Activated CD8-positive, alpha-beta T cell treated with anti-CD3 and anti-CD28 coated beads, Interleukin-2, amount 10 ng/mL, durations not matched to agents 7 days and 5 days (primary cell): ENCODE measurements at regions not wholly inside any gene's neighbourhood (a gene's known extent, or its start where the extent isn't known, plus 50 kb on each side); places are given as distances from the start of the nearest gene placed in this dataset.

Experiments
- ATAC-seq: fragments of 150-1000 bp; cut with Tn5 transposase; one replicate; pipeline ENCODE4 v1.10.0; 2021; ENCODE audit warnings: moderate library complexity
- CTCF ChIA-PET: fragments of 350-600 bp; sonication (Branson Sonifier 250); formaldehyde crosslinking; loops from one replicate; lab custom pipeline; 2021; ENCODE audit warnings: antibody characterized with exemption; lab: Charles Lee
- POLR2A ChIA-PET: fragments of 350-600 bp; sonication (Branson Sonifier 250); formaldehyde crosslinking; loops from one replicate; lab custom pipeline; 2021; ENCODE audit warnings: antibody characterized with exemption; lab: Charles Lee
- DNase-seq: peaks from one replicate; pipeline ENCODE4 v3.0.0-alpha.2; 2020
- H3K27ac Mint-ChIP-seq: one replicate; pipeline ENCODE4 v1.8.0; 2021; ENCODE audit warnings: mild to moderate bottlenecking, mixed read lengths
- H3K27me3 Mint-ChIP-seq: one replicate; pipeline ENCODE4 v1.8.0; 2021; ENCODE audit warnings: low read depth, mixed read lengths
- H3K36me3 Mint-ChIP-seq: one replicate; pipeline ENCODE4 v1.8.0; 2021; ENCODE audit warnings: low read depth, mixed read lengths
- H3K4me1 Mint-ChIP-seq: one replicate; pipeline ENCODE4 v1.8.0; 2021; ENCODE audit warnings: low read depth, mixed read lengths
- H3K4me3 Mint-ChIP-seq: one replicate; pipeline ENCODE4 v1.8.0; 2021; ENCODE audit warnings: mild to moderate bottlenecking, mixed read lengths
- H3K9me3 Mint-ChIP-seq: one replicate; pipeline ENCODE4 v1.8.0; 2022; ENCODE audit warnings: mixed read lengths; ENCODE audit not compliant: insufficient read depth

DNA sequence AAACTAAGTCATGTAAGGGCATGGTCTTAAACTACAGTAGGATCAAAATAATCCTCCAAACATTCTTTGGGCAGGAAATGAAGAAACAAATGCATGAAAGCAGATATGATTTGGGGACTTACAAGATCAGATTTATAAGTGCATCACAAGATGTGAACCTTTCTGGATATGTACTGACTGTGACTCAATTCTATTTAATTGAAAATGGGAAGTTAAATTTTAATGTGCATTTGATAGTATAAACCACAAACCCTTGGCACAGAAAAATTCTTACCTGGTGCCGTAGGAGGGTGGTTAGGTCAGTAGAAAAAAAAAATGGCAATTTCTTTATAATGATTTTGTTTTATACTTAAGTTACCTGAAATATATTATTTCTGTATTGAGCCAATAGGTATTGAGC, 262.5 kb upstream of the TGFBR2 start:
- POLR2A ChIA-PET, result no interaction called here
- H3K4me1 Mint-ChIP-seq, result peaks cover 49% of the 10 kb centered on the region
- no peak overlapping the region for H3K27ac Mint-ChIP-seq
- no peak overlapping the region for H3K4me3 Mint-ChIP-seq
- H3K9me3 Mint-ChIP-seq, result peaks cover 14% of the 10 kb centered on the region
- peaks cover 20% of the 10 kb centered on the region for H3K36me3 Mint-ChIP-seq
- ATAC-seq, result no peak
- CTCF ChIA-PET, result interaction anchor here (1.1 kb wide), 1 partner anchor 400 kb away, joined by 3 read pairs; no protein-coding TSS in a partner anchor
- no peaks in the 10 kb centered on the region for H3K27me3 Mint-ChIP-seq
- no peak for DNase-seq

DNA sequence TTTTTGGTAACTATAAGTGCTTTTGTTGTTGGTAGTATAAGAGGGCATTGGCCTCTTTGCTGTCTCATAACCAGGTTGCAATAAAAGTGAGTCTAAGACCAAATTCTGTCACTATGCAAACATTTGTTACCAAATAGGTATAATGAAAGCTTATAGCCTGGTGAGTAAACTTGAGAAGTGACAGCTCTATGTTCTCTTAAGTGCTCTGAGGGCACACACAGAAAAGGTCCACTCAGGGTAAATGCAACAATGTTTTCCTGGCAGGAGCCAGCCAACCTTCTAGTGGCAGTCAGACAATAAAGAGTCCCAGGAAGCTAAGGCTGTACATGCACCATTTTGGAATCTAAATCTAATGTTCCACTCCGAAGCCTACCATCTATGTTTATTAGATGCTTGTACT, 262.1 kb upstream of the TGFBR2 start:
- peaks cover 20% of the 10 kb centered on the region for H3K36me3 Mint-ChIP-seq
- ChIA-PET CTCF (interaction anchor here (1.1 kb wide), 1 partner anchor 24 kb away, joined by 3 read pairs; no protein-coding TSS in a partner anchor), POLR2A (no interaction called here)

DNA sequence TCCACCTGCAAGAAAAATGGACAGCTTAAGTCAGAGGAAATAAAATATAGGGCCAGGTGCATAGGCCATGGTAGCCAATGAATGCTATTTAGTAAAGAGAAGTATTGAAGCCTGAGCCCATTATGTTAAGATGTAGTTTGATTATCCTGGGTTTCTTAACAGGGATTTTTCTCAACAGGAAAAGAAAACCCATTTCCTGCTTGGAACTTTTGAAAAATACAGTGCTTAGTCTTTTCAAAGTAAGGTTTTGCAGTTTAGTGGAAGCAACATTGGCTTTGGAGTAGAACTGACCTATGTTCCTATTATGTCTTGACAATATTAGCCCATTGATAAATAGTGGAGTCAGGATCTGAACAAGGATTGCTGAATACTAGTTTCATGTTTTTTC, 259.5 kb upstream of the TGFBR2 start:
- H3K27ac Mint-ChIP-seq, result no peak overlapping the region
- POLR2A ChIA-PET, result no interaction called here
- DNase-seq (no peak), ATAC-seq (no peak)
- peaks cover 2% of the 10 kb centered on the region for H3K27me3 Mint-ChIP-seq
- H3K4me1 Mint-ChIP-seq, result peaks cover 73% of the 10 kb centered on the region
- CTCF ChIA-PET, result interaction anchor here (1.1 to 5.0 kb wide), 3 partner anchors 27 to 282 kb away, joined by 3 to 31 read pairs (median 8); no protein-coding TSS in a partner anchor
- peaks cover 9% of the 10 kb centered on the region for H3K9me3 Mint-ChIP-seq
- peaks cover 23% of the 10 kb centered on the region for H3K36me3 Mint-ChIP-seq
- H3K4me3 Mint-ChIP-seq, result no peak overlapping the region

More for the DNA sequence above, 262.1 kb upstream of the TGFBR2 start:
- Mint-ChIP-seq H3K9me3 (peaks cover 14% of the 10 kb centered on the region), H3K4me1 (peaks cover 53% of the 10 kb centered on the region), H3K27me3 (no peaks in the 10 kb centered on the region), H3K4me3 (no peak overlapping the region), H3K27ac (no peak overlapping the region)
- DNase-seq, result no peak
- no peak for ATAC-seq

DNA sequence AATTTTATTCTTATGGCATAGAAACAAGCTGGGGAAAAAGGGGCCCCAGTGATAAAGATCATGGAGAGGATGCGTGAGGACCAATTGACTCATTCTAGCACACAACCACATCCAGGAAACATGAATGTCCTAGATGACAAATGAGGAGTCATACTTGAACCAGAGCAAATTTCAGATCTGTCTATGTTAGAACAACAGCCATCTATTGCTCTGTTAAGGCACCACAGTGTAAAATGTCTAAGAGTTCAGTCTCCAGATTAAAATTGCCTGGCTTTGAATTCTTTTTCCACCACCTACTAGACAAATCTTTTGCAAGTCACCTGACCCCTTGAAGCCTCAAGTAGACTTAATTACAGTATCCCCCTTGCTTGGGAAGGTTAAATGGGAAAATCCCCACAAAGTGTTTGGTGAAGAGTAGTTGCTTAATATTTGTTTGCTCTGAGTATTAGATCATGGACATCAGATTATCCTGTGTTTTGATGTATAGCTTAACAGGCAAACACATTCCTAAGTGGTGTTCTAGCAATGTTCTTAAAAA, 258.7 kb upstream of the TGFBR2 start:
- POLR2A ChIA-PET, result interaction anchor here (0.9 kb wide), 1 partner anchor 257 kb away, joined by 3 read pairs; no protein-coding TSS in a partner anchor
- Mint-ChIP-seq H3K27me3 (peaks cover 4% of the 10 kb centered on the region), H3K9me3 (peaks cover 7% of the 10 kb centered on the region), H3K4me1 (peaks cover 75% of the 10 kb centered on the region), H3K27ac (peak overlapping the region; percentile 81), H3K36me3 (peaks cover 28% of the 10 kb centered on the region), H3K4me3 (peak overlapping the region; percentile 39)
- CTCF ChIA-PET, result interaction anchor here (0.8 to 5.0 kb wide), 7 partner anchors 28 to 346 kb away, joined by 3 to 31 read pairs (median 3); no protein-coding TSS in a partner anchor
- ATAC-seq (peak; percentile 99), DNase-seq (peak; percentile 69)

DNA sequence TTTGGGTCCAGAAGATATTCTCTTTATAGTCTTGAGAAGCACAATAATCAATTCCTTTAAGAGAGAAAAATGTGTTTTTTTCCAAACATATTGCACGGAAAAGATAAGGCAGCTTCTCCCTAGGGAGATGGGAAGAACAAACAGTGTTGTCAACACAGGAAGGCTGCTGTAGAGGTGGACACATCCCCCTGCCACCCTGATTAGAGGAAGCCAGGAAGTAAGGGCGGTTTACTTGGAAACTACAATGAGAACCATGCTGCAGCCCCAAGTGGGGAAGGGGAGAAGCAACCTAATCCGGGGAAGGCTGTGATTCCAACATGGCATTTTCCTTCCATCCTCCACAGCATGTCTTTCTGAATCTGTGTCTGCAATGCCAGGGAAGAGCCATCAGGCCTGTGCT, 256.9 kb upstream of the TGFBR2 start:
- no peak for DNase-seq
- H3K4me3 Mint-ChIP-seq, result no peak overlapping the region
- peaks cover 4% of the 10 kb centered on the region for H3K27me3 Mint-ChIP-seq
- POLR2A ChIA-PET, result interaction anchor here (0.9 kb wide), 1 partner anchor 257 kb away, joined by 3 read pairs; the partner anchor contains the start of gene TGFBR2
- peaks cover 86% of the 10 kb centered on the region for H3K4me1 Mint-ChIP-seq
- H3K9me3 Mint-ChIP-seq, result peaks cover 5% of the 10 kb centered on the region
- ATAC-seq, result no peak
- peaks cover 28% of the 10 kb centered on the region for H3K36me3 Mint-ChIP-seq
- CTCF ChIA-PET, result interaction anchor here (0.9 to 5.0 kb wide), 2 partner anchors 30 to 271 kb away, joined by 3 to 31 read pairs; no protein-coding TSS in a partner anchor
- no peak overlapping the region for H3K27ac Mint-ChIP-seq

DNA sequence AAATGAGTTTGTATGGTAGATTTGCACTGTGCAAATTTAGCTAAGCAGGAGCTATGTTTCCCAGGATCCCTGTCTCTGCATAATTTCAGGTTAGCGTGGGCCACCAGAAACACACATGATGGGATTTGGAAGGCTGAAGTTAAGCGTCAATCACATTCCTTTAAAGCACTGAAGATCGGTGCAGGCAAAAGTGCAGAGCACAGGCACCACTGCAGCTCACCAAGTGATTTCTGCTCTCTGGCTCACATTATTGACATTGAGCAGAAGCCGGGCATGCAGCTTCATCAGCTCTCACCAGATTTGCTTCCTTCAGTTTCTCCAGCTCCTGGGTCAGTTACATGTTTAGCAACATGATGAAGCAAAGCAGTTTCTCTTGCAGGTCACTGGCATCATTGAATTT, 256.4 kb upstream of the TGFBR2 start:
- no peak overlapping the region for H3K4me3 Mint-ChIP-seq
- DNase-seq (no peak), ATAC-seq (no peak)
- peaks cover 92% of the 10 kb centered on the region for H3K4me1 Mint-ChIP-seq
- ChIA-PET POLR2A (no interaction called here), CTCF (interaction anchor here (5.0 kb wide), 1 partner anchor 30 kb away, joined by 31 read pairs; no protein-coding TSS in a partner anchor)
- H3K27ac Mint-ChIP-seq, result no peak overlapping the region
- peaks cover 5% of the 10 kb centered on the region for H3K9me3 Mint-ChIP-seq
- H3K27me3 Mint-ChIP-seq, result peaks cover 4% of the 10 kb centered on the region
- H3K36me3 Mint-ChIP-seq, result peaks cover 28% of the 10 kb centered on the region

DNA sequence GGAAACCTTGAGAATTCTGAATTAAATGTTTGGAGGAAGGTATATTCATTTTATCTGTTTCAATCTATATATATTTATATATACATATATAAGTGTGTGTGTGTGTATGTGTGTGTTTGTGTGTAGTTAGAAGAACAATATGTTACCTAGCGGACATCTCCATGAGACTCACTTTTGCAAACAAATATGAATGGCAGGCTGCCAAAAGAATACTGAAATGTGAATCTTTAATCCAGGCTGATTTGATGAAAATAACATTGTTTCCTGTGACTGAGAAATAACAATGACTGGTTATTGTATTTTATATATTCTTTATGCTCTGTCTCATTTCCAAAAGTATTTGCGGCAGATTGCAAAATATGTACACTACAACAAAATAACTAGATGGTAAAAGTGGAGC, 255.5 kb upstream of the TGFBR2 start:
- POLR2A ChIA-PET, result no interaction called here
- peaks cover 22% of the 10 kb centered on the region for H3K36me3 Mint-ChIP-seq
- no peaks in the 10 kb centered on the region for H3K9me3 Mint-ChIP-seq
- ATAC-seq (no peak), DNase-seq (no peak)
- no peak overlapping the region for H3K4me3 Mint-ChIP-seq
- peaks cover 4% of the 10 kb centered on the region for H3K27me3 Mint-ChIP-seq
- H3K4me1 Mint-ChIP-seq, result peaks cover 93% of the 10 kb centered on the region
- no peak overlapping the region for H3K27ac Mint-ChIP-seq
- CTCF ChIA-PET, result no interaction called here

DNA sequence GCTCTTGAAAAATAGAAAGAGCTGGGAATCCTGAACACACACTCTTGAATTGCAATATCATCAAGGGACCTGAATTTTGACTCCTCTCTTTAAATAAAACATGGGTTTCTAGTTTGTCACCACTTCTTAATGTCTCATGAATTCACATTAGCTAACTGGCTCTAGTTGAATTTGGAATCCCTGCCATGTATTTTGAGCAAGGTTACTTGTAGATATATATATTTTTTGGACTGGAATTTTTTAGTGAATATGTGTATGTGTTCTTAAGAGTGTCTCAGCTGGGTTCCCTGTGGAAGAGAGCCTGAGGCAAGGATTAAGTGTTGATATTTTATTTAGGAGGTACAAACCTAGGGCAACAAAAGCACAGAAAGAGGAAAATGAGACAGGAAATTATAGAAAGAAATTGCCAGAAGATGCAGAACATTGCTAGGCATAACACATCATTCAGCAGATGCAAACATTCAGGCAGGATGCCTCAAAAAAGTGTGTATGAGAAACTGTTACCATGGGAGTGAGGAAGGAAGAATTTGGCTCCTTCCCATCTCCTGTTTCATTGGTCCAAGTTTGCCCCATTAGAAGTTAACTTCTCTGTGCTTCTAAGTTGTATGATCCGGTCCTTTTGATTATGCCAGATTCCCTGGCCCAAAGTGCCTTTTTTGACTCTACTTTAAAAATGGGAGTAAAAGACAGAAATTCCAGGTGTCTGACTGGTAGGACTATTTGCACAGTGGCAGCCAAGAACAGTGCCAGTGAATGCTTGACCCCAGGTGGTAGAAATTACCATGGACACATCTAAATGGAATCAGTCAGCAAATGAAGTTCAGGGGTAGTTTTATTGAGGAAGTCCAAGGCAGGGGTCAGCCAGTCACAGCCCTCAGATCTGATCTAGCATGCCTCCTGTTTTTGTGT, 253.7 kb upstream of the TGFBR2 start:
- POLR2A ChIA-PET, result interaction anchor here (2.0 kb wide), 1 partner anchor 306 kb away, joined by 5 read pairs; no protein-coding TSS in a partner anchor
- Mint-ChIP-seq H3K27ac (no peak overlapping the region), H3K4me3 (no peak overlapping the region)

DNA sequence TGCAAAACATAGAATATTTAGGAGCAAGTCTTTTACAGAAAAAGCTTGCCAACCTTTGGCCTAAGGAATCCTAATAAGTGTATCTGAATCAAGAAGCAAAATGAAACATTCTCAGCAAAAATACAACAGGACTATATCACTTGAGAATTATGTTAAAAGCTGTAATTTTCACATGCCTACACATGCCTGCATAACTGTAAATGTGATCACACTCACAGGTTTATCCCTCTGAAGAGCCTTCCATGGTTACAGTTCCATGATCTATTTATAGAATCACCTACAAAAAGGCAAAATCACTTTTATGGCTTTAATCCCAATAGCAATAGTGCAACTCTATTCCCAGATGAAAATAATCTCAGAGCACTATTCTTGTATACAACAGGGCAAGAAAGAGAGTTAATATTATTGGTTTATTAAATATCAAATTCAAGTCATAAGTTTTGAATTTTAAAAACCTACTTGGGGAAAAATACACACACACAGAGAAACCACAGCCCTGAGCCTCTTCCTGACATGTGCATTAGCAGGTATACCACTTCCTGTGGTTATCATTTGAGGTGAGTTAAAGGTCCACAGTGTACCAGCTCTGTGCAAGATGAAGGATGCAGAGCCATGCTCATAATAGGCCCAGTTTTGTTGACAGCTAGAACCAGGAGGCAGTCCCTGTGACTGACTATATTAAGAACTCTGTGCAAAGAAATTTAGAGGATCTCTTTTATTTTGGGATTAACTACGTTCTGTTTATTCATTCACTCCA, 252.5 kb upstream of the TGFBR2 start:
- peaks cover 4% of the 10 kb centered on the region for H3K27me3 Mint-ChIP-seq
- ChIA-PET CTCF (interaction anchor here (1.5 kb wide), 2 partner anchors 12 to 155 kb away, joined by 3 to 7 read pairs; no protein-coding TSS in a partner anchor), POLR2A (interaction anchor here (2.0 kb wide), 1 partner anchor 304 kb away, joined by 5 read pairs; no protein-coding TSS in a partner anchor)
- DNase-seq (peak; percentile 85), ATAC-seq (peak; percentile 98)
- H3K36me3 Mint-ChIP-seq, result peaks cover 13% of the 10 kb centered on the region
- no peaks in the 10 kb centered on the region for H3K9me3 Mint-ChIP-seq
- H3K4me1 Mint-ChIP-seq, result peaks cover 66% of the 10 kb centered on the region
- peak overlapping the region; percentile 73 for H3K27ac Mint-ChIP-seq
- peak overlapping the region; percentile 52 for H3K4me3 Mint-ChIP-seq

More for the DNA sequence above, 253.7 kb upstream of the TGFBR2 start:
- CTCF ChIA-PET, result interaction anchor here (1.0 to 1.5 kb wide), 2 partner anchors 83 to 154 kb away, joined by 3 to 7 read pairs; no protein-coding TSS in a partner anchor
- Mint-ChIP-seq H3K36me3 (peaks cover 15% of the 10 kb centered on the region), H3K9me3 (no peaks in the 10 kb centered on the region), H3K4me1 (peaks cover 78% of the 10 kb centered on the region), H3K27me3 (peaks cover 4% of the 10 kb centered on the region)
- ATAC-seq, result no peak
- no peak for DNase-seq

DNA sequence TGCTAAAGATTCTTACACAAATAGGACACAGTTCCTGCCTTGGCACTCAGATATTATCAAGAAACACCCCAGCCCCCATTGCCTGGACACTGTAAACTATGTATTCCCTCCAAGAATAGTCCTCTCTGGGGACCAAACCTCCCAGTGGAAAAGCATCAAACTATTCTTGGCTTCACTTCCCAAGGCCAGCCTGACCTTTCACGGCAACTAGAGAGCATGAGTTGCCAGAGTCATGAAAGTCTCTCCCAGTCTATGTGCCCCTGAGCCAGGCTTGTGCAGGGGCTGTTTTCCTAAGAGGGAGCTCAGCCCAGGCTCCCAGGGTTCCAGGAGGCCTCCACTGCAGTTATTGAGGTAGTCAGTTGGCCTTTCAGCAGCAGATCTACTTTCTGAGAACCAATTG, 251.9 kb upstream of the TGFBR2 start:
- DNase-seq, result no peak
- ChIA-PET CTCF (interaction anchor here (0.7 to 1.8 kb wide), 6 partner anchors 9 to 397 kb away, joined by 3 to 7 read pairs (median 4); no protein-coding TSS in a partner anchor), POLR2A (interaction anchor here (1.7 to 2.0 kb wide), 2 partner anchors 252 to 304 kb away, joined by 5 read pairs; partner anchors contain the start of gene TGFBR2)
- Mint-ChIP-seq H3K9me3 (no peaks in the 10 kb centered on the region), H3K27me3 (peaks cover 4% of the 10 kb centered on the region), H3K36me3 (peaks cover 13% of the 10 kb centered on the region), H3K4me3 (peak overlapping the region; percentile 52), H3K27ac (no peak overlapping the region), H3K4me1 (peaks cover 60% of the 10 kb centered on the region)
- ATAC-seq, result no peak

DNA sequence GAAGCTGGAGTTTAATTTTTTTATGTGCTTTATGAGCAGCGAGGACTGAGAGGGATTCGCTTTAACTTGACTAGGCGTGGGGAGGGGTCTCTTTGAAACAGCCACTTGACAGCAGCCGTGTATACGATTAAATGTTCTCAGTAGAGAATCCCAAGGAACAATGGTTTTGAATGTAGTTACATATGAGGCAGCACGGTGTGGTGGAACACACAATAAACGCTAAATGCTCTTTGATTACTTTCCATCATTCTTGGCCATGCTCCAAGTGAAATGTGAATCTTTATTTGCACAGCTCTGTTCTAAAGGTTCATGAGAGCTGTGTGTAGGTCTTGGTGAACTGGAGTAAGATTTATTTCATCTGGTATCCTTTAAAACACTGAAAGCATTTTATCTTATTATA, 251.4 kb upstream of the TGFBR2 start:
- Mint-ChIP-seq H3K4me1 (peaks cover 55% of the 10 kb centered on the region), H3K27me3 (peaks cover 4% of the 10 kb centered on the region), H3K36me3 (peaks cover 13% of the 10 kb centered on the region), H3K4me3 (no peak overlapping the region), H3K27ac (no peak overlapping the region), H3K9me3 (no peaks in the 10 kb centered on the region)
- POLR2A ChIA-PET, result interaction anchor here (1.7 kb wide), 1 partner anchor 251 kb away, joined by 5 read pairs; the partner anchor contains the start of gene TGFBR2
- CTCF ChIA-PET, result interaction anchor here (0.7 to 1.8 kb wide), 6 partner anchors 9 to 397 kb away, joined by 3 to 7 read pairs (median 4); no protein-coding TSS in a partner anchor
- ATAC-seq, result no peak
- DNase-seq, result no peak
